Activated T-cell treated with anti-CD3 and anti-CD28 coated beads, Interleukin-2, amount 50 U/mL, for 4 hours (primary cell): ENCODE measurements at regions not wholly inside any gene's neighbourhood (a gene's known extent, or its start where the extent isn't known, plus 50 kb on each side); places are given as distances from the start of the nearest gene placed in this dataset.

Source experiments
- ATAC-seq, 2 donors: fragments of 200-7000 bp; cut with Tn5 transposase; one replicate each; pipeline ENCODE4 v1.10.0; 2021
- DNase-seq: peaks from one replicate; pipeline ENCODE4 v3.0.0-alpha.2; 2020
- H3K27me3 Mint-ChIP-seq: one replicate; pipeline ENCODE4 v1.8.0; 2021; ENCODE audit warnings: low read depth, mixed read lengths
- H3K36me3 Mint-ChIP-seq: one replicate; pipeline ENCODE4 v1.8.0; 2022; ENCODE audit warnings: mixed read lengths; ENCODE audit not compliant: insufficient read depth
- H3K4me1 Mint-ChIP-seq: one replicate; pipeline ENCODE4 v1.8.0; 2021; ENCODE audit warnings: low read depth, mixed read lengths
- H3K4me3 Mint-ChIP-seq: one replicate; pipeline ENCODE4 v1.8.0; 2021; ENCODE audit warnings: mild to moderate bottlenecking, moderate library complexity, mixed read lengths
- H3K9me3 Mint-ChIP-seq: one replicate; pipeline ENCODE4 v1.8.0; 2021; ENCODE audit warnings: mixed read lengths

- Mint-ChIP-seq H3K36me3 (no peaks in the 10 kb centered on the region), H3K9me3 (no peaks in the 10 kb centered on the region), H3K4me3 (no peak overlapping the region), H3K27me3 (peaks cover 3% of the 10 kb centered on the region), H3K4me1 (no peaks in the 10 kb centered on the region)
- no peak for DNase-seq
- ATAC-seq = no peak
Observed at GRCh38 chr2:71813807-71814470, 333.7 kb downstream of the CYP26B1 start.

GRCh38 chr2:71813315-71813714, 334.3 kb downstream of the CYP26B1 start:
- peaks cover 3% of the 10 kb centered on the region for H3K27me3 Mint-ChIP-seq
- no peak for ATAC-seq
- H3K9me3 Mint-ChIP-seq = no peaks in the 10 kb centered on the region
- no peaks in the 10 kb centered on the region for H3K36me3 Mint-ChIP-seq
- no peaks in the 10 kb centered on the region for H3K4me1 Mint-ChIP-seq
- no peak for DNase-seq
- no peak overlapping the region for H3K4me3 Mint-ChIP-seq

- no peak overlapping the region for H3K4me3 Mint-ChIP-seq
- no peaks in the 10 kb centered on the region for H3K4me1 Mint-ChIP-seq
Observed at GRCh38 chr2:71812736-71813135, 334.9 kb downstream of the CYP26B1 start.

GRCh38 chr2:71811726-71812125, 335.9 kb downstream of the CYP26B1 start:
- ATAC-seq = no peak

More at GRCh38 chr2:71812736-71813135, 334.9 kb downstream of the CYP26B1 start:
- ATAC-seq = peak in 1 of 2 donors; percentile 19
- Mint-ChIP-seq H3K9me3 (no peaks in the 10 kb centered on the region), H3K27me3 (peaks cover 3% of the 10 kb centered on the region), H3K36me3 (no peaks in the 10 kb centered on the region)
- no peak for DNase-seq

GRCh38 chr2:71811157-71811556, 336.5 kb downstream of the CYP26B1 start:
- no peaks in the 10 kb centered on the region for H3K36me3 Mint-ChIP-seq
- no peaks in the 10 kb centered on the region for H3K4me1 Mint-ChIP-seq
- DNase-seq (no peak), ATAC-seq (no peak)
- H3K9me3 Mint-ChIP-seq = no peaks in the 10 kb centered on the region
- H3K27me3 Mint-ChIP-seq = peaks cover 3% of the 10 kb centered on the region
- no peak overlapping the region for H3K4me3 Mint-ChIP-seq

More at GRCh38 chr2:71811726-71812125, 335.9 kb downstream of the CYP26B1 start:
- H3K9me3 Mint-ChIP-seq = no peaks in the 10 kb centered on the region
- H3K4me1 Mint-ChIP-seq = no peaks in the 10 kb centered on the region
- no peak for DNase-seq
- H3K27me3 Mint-ChIP-seq = peaks cover 3% of the 10 kb centered on the region
- H3K4me3 Mint-ChIP-seq = no peak overlapping the region
- no peaks in the 10 kb centered on the region for H3K36me3 Mint-ChIP-seq

- Mint-ChIP-seq H3K36me3 (no peaks in the 10 kb centered on the region), H3K4me1 (no peaks in the 10 kb centered on the region), H3K9me3 (no peaks in the 10 kb centered on the region), H3K4me3 (no peak overlapping the region), H3K27me3 (peaks cover 4% of the 10 kb centered on the region)
- no peak for DNase-seq
- no peak for ATAC-seq
Observed at GRCh38 chr2:71807581-71808451, 339.8 kb downstream of the CYP26B1 start.

- ATAC-seq (no peak), DNase-seq (no peak)
- no peaks in the 10 kb centered on the region for H3K36me3 Mint-ChIP-seq
- H3K4me1 Mint-ChIP-seq = no peaks in the 10 kb centered on the region
- H3K9me3 Mint-ChIP-seq = no peaks in the 10 kb centered on the region
- peaks cover 10% of the 10 kb centered on the region for H3K27me3 Mint-ChIP-seq
- no peak overlapping the region for H3K4me3 Mint-ChIP-seq
Observed at GRCh38 chr2:71806432-71806831, 341.2 kb downstream of the CYP26B1 start.

GRCh38 chr2:71804281-71804751, 343.3 kb downstream of the CYP26B1 start:
- ATAC-seq (no peak), DNase-seq (no peak)
- Mint-ChIP-seq H3K4me1 (no peaks in the 10 kb centered on the region), H3K9me3 (no peaks in the 10 kb centered on the region), H3K4me3 (no peak overlapping the region), H3K36me3 (no peaks in the 10 kb centered on the region), H3K27me3 (peaks cover 10% of the 10 kb centered on the region)

- no peak for ATAC-seq
- H3K36me3 Mint-ChIP-seq = no peaks in the 10 kb centered on the region
Observed at GRCh38 chr2:71803398-71803797, 344.3 kb downstream of the CYP26B1 start.

GRCh38 chr2:71802556-71802955, 345.1 kb downstream of the CYP26B1 start:
- H3K36me3 Mint-ChIP-seq = no peaks in the 10 kb centered on the region
- no peak overlapping the region for H3K4me3 Mint-ChIP-seq
- peaks cover 15% of the 10 kb centered on the region for H3K27me3 Mint-ChIP-seq
- H3K9me3 Mint-ChIP-seq = no peaks in the 10 kb centered on the region
- no peaks in the 10 kb centered on the region for H3K4me1 Mint-ChIP-seq
- ATAC-seq (no peak), DNase-seq (no peak)

More at GRCh38 chr2:71803398-71803797, 344.3 kb downstream of the CYP26B1 start:
- no peak for DNase-seq
- no peaks in the 10 kb centered on the region for H3K9me3 Mint-ChIP-seq
- peaks cover 15% of the 10 kb centered on the region for H3K27me3 Mint-ChIP-seq
- H3K4me1 Mint-ChIP-seq = no peaks in the 10 kb centered on the region
- H3K4me3 Mint-ChIP-seq = no peak overlapping the region

GRCh38 chr2:71801969-71802368, 345.7 kb downstream of the CYP26B1 start:
- H3K27me3 Mint-ChIP-seq = peaks cover 15% of the 10 kb centered on the region
- no peaks in the 10 kb centered on the region for H3K9me3 Mint-ChIP-seq
- H3K4me1 Mint-ChIP-seq = no peaks in the 10 kb centered on the region
- no peak overlapping the region for H3K4me3 Mint-ChIP-seq
- ATAC-seq (no peak), DNase-seq (no peak)
- H3K36me3 Mint-ChIP-seq = no peaks in the 10 kb centered on the region

- peaks cover 15% of the 10 kb centered on the region for H3K27me3 Mint-ChIP-seq
- H3K9me3 Mint-ChIP-seq = no peaks in the 10 kb centered on the region
- ATAC-seq (no peak), DNase-seq (no peak)
- no peaks in the 10 kb centered on the region for H3K4me1 Mint-ChIP-seq
- H3K36me3 Mint-ChIP-seq = no peaks in the 10 kb centered on the region
- H3K4me3 Mint-ChIP-seq = no peak overlapping the region
Observed at GRCh38 chr2:71801556-71801955, 346.1 kb downstream of the CYP26B1 start.

- no peaks in the 10 kb centered on the region for H3K9me3 Mint-ChIP-seq
- ATAC-seq (no peak), DNase-seq (no peak)
- no peaks in the 10 kb centered on the region for H3K4me1 Mint-ChIP-seq
- H3K27me3 Mint-ChIP-seq = peaks cover 15% of the 10 kb centered on the region
- H3K36me3 Mint-ChIP-seq = no peaks in the 10 kb centered on the region
- no peak overlapping the region for H3K4me3 Mint-ChIP-seq
Observed at GRCh38 chr2:71800851-71801250, 346.8 kb downstream of the CYP26B1 start.

GRCh38 chr2:71800106-71800809, 346.9 kb downstream of the DYSF start:
- no peak for ATAC-seq
- Mint-ChIP-seq H3K27me3 (peaks cover 15% of the 10 kb centered on the region), H3K36me3 (no peaks in the 10 kb centered on the region), H3K4me1 (no peaks in the 10 kb centered on the region), H3K9me3 (no peaks in the 10 kb centered on the region), H3K4me3 (no peak overlapping the region)
- no peak for DNase-seq
